ENCODE measurements at regions not wholly inside any gene's neighbourhood (a gene's known extent, or its start where the extent isn't known, plus 50 kb on each side); places are given as distances from the start of the nearest gene placed in this dataset.
"Not testable (repeated sequence)": the region's sequence is repeated elsewhere in the genome, so short reads cannot be mapped to it uniquely, and the experiment has no call there.

- Mint-ChIP-seq H3K9me3 (peaks cover 4% of the 10 kb centered on the region), H3K27ac (no peak overlapping the region), H3K36me3 (ENCODE audit: low read depth) (peaks cover 3% of the 10 kb centered on the region), H3K4me3 (no peak overlapping the region), H3K4me1 (ENCODE audit: low read depth) (peaks cover 22% of the 10 kb centered on the region), H3K27me3 (ENCODE audit: insufficient read depth) (peaks cover 13% of the 10 kb centered on the region)
- no peak for DNase-seq (ENCODE audit: low spot score)
- intact Hi-C loops (cut with micrococcal nuclease), result no loop called here
These were observed 71.3 kb upstream of the ACSL1 start for GRCh38 chr4:184896868-184897715.

GRCh38 chr4:184897895-184898294 is 72.1 kb upstream of the ACSL1 start:
- no peak overlapping the region for H3K4me3 Mint-ChIP-seq
- DNase-seq (ENCODE audit: low spot score), result no peak
- H3K9me3 Mint-ChIP-seq, result peaks cover 4% of the 10 kb centered on the region
- H3K27me3 Mint-ChIP-seq (ENCODE audit: insufficient read depth), result peaks cover 13% of the 10 kb centered on the region
- intact Hi-C loops (cut with micrococcal nuclease), result no loop called here
- H3K36me3 Mint-ChIP-seq (ENCODE audit: low read depth), result peaks cover 3% of the 10 kb centered on the region
- H3K4me1 Mint-ChIP-seq (ENCODE audit: low read depth), result peaks cover 22% of the 10 kb centered on the region
- H3K27ac Mint-ChIP-seq, result no peak overlapping the region

GRCh38 chr4:184898793-184899192 is 73.0 kb upstream of the ACSL1 start:
- Mint-ChIP-seq H3K4me1 (ENCODE audit: low read depth) (peaks cover 22% of the 10 kb centered on the region), H3K4me3 (no peak overlapping the region), H3K27me3 (ENCODE audit: insufficient read depth) (peaks cover 11% of the 10 kb centered on the region), H3K9me3 (peaks cover 3% of the 10 kb centered on the region), H3K27ac (no peak overlapping the region), H3K36me3 (ENCODE audit: low read depth) (peaks cover 3% of the 10 kb centered on the region)
- no peak for DNase-seq (ENCODE audit: low spot score)
- intact Hi-C loops (cut with micrococcal nuclease), result no loop called here

- H3K9me3 Mint-ChIP-seq, result no peaks in the 10 kb centered on the region
- intact Hi-C loops (cut with micrococcal nuclease), result no loop called here
- peaks cover 22% of the 10 kb centered on the region for H3K4me1 Mint-ChIP-seq (ENCODE audit: low read depth)
- H3K27me3 Mint-ChIP-seq (ENCODE audit: insufficient read depth), result peaks cover 9% of the 10 kb centered on the region
- H3K36me3 Mint-ChIP-seq (ENCODE audit: low read depth), result peaks cover 3% of the 10 kb centered on the region
- no peak for DNase-seq (ENCODE audit: low spot score)
- no peak overlapping the region for H3K4me3 Mint-ChIP-seq
- no peak overlapping the region for H3K27ac Mint-ChIP-seq
These were observed 73.7 kb upstream of the ACSL1 start for GRCh38 chr4:184899261-184900134.

- peaks cover 8% of the 10 kb centered on the region for H3K27me3 Mint-ChIP-seq (ENCODE audit: insufficient read depth)
- DNase-seq (ENCODE audit: low spot score), result no peak
- H3K9me3 Mint-ChIP-seq, result no peaks in the 10 kb centered on the region
- H3K36me3 Mint-ChIP-seq (ENCODE audit: low read depth), result peaks cover 3% of the 10 kb centered on the region
- H3K27ac Mint-ChIP-seq, result no peak overlapping the region
- no peak overlapping the region for H3K4me3 Mint-ChIP-seq
- peaks cover 22% of the 10 kb centered on the region for H3K4me1 Mint-ChIP-seq (ENCODE audit: low read depth)
- intact Hi-C loops (cut with micrococcal nuclease), result no loop called here
These were observed 74.4 kb upstream of the ACSL1 start for GRCh38 chr4:184900184-184900583.

GRCh38 chr4:184902550-184902949 is 76.8 kb upstream of the ACSL1 start:
- Mint-ChIP-seq H3K9me3 (no peaks in the 10 kb centered on the region), H3K27ac (no peak overlapping the region), H3K4me3 (no peak overlapping the region), H3K4me1 (ENCODE audit: low read depth) (peaks cover 23% of the 10 kb centered on the region), H3K36me3 (ENCODE audit: low read depth) (peaks cover 3% of the 10 kb centered on the region), H3K27me3 (ENCODE audit: insufficient read depth) (peaks cover 11% of the 10 kb centered on the region)
- intact Hi-C loops (cut with micrococcal nuclease), result no loop called here
- DNase-seq (ENCODE audit: low spot score), result no peak

- Mint-ChIP-seq H3K27ac (no peak overlapping the region), H3K4me3 (no peak overlapping the region), H3K9me3 (peaks cover under 1% of the 10 kb centered on the region), H3K27me3 (ENCODE audit: insufficient read depth) (peaks cover 6% of the 10 kb centered on the region), H3K4me1 (ENCODE audit: low read depth) (peaks cover 15% of the 10 kb centered on the region), H3K36me3 (ENCODE audit: low read depth) (peaks cover under 1% of the 10 kb centered on the region)
- intact Hi-C loops (cut with micrococcal nuclease), result loop anchor here (1.0 kb wide), 1 partner anchor 160 kb away; no protein-coding TSS in a partner anchor
- DNase-seq (ENCODE audit: low spot score), result no peak
These were observed 80.8 kb upstream of the ACSL1 start for GRCh38 chr4:184906480-184907097.

GRCh38 chr4:184907216-184907615 is 81.4 kb upstream of the ACSL1 start:
- intact Hi-C loops (cut with micrococcal nuclease), result loop anchor here (1.0 kb wide), 1 partner anchor 161 kb away; no protein-coding TSS in a partner anchor
- no peak overlapping the region for H3K27ac Mint-ChIP-seq

GRCh38 chr4:184907810-184908209 is 82.0 kb upstream of the ACSL1 start:
- no peak overlapping the region for H3K4me3 Mint-ChIP-seq
- peaks cover 12% of the 10 kb centered on the region for H3K9me3 Mint-ChIP-seq
- peaks cover 15% of the 10 kb centered on the region for H3K4me1 Mint-ChIP-seq (ENCODE audit: low read depth)
- intact Hi-C loops (cut with micrococcal nuclease), result loop anchor here (1.0 to 2.0 kb wide), 2 partner anchors 83 to 162 kb away; partner anchors contain the start of gene ACSL1
- no peak overlapping the region for H3K27ac Mint-ChIP-seq
- DNase-seq (ENCODE audit: low spot score), result no peak
- peaks cover 5% of the 10 kb centered on the region for H3K27me3 Mint-ChIP-seq (ENCODE audit: insufficient read depth)
- no peaks in the 10 kb centered on the region for H3K36me3 Mint-ChIP-seq (ENCODE audit: low read depth)

More at GRCh38 chr4:184907216-184907615, 81.4 kb upstream of the ACSL1 start:
- H3K9me3 Mint-ChIP-seq, result peaks cover 7% of the 10 kb centered on the region
- no peaks in the 10 kb centered on the region for H3K36me3 Mint-ChIP-seq (ENCODE audit: low read depth)
- H3K4me1 Mint-ChIP-seq (ENCODE audit: low read depth), result peaks cover 15% of the 10 kb centered on the region
- no peak for DNase-seq (ENCODE audit: low spot score)
- peaks cover 5% of the 10 kb centered on the region for H3K27me3 Mint-ChIP-seq (ENCODE audit: insufficient read depth)
- no peak overlapping the region for H3K4me3 Mint-ChIP-seq

GRCh38 chr4:184911310-184911709 is 85.5 kb upstream of the ACSL1 start:
- DNase-seq (ENCODE audit: low spot score), result no peak
- H3K4me3 Mint-ChIP-seq, result no peak overlapping the region
- no peak overlapping the region for H3K27ac Mint-ChIP-seq
- H3K27me3 Mint-ChIP-seq (ENCODE audit: insufficient read depth), result peaks cover 4% of the 10 kb centered on the region
- H3K36me3 Mint-ChIP-seq (ENCODE audit: low read depth), result peaks cover 2% of the 10 kb centered on the region
- peaks cover 20% of the 10 kb centered on the region for H3K9me3 Mint-ChIP-seq
- H3K4me1 Mint-ChIP-seq (ENCODE audit: low read depth), result peaks cover 15% of the 10 kb centered on the region
- intact Hi-C loops (cut with micrococcal nuclease), result no loop called here

- no peak for DNase-seq (ENCODE audit: low spot score)
- intact Hi-C loops (cut with micrococcal nuclease), result no loop called here
- Mint-ChIP-seq H3K36me3 (ENCODE audit: low read depth) (peaks cover 2% of the 10 kb centered on the region), H3K4me3 (no peak overlapping the region), H3K9me3 (peaks cover 20% of the 10 kb centered on the region), H3K4me1 (ENCODE audit: low read depth) (no peaks in the 10 kb centered on the region), H3K27ac (no peak overlapping the region), H3K27me3 (ENCODE audit: insufficient read depth) (peaks cover 4% of the 10 kb centered on the region)
These were observed 87.8 kb upstream of the ACSL1 start for GRCh38 chr4:184913356-184914143.

- intact Hi-C loops (cut with micrococcal nuclease); H3K27me3 Mint-ChIP-seq (ENCODE audit: insufficient read depth); H3K9me3 Mint-ChIP-seq; H3K4me3 Mint-ChIP-seq; H3K4me1 Mint-ChIP-seq (ENCODE audit: low read depth); H3K27ac Mint-ChIP-seq; H3K36me3 Mint-ChIP-seq (ENCODE audit: low read depth); DNase-seq (ENCODE audit: low spot score): not testable (repeated sequence)
These were observed 93.0 kb upstream of the ACSL1 start for GRCh38 chr4:184918799-184919198.
